ENCODE measurements at regions not wholly inside any gene's neighbourhood (a gene's known extent, or its start where the extent isn't known, plus 50 kb on each side); places are given as distances from the start of the nearest gene placed in this dataset.

DNA sequence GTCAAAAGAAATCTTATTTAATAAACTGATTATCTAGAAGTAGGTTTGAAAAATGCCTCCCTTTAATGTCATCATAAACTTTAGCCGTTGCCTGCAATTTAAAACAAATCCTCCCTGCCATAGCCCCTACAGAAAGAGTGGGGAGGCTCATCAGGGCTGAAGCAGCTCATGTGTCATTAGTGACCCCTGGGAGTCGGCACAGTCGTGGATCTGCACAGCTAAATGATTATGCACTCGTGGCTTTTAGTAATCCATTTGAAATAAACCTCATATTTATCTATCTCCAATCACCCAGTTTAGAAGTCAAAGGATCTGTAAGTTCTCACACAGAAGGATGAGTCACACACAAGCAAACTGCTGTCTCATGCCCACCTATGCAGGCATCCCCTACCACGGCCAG lies 277.3 kb downstream of the SS18 start:
- no peak for TF ChIP-seq CTCF (conservative IDR thresholded peaks at IDR 0.05; ENCODE audit: low read length)
- no peak for TF ChIP-seq EZH2phosphoT487 (IDR thresholded peaks at IDR 0.05; ENCODE audit: borderline replicate concordance)

Data from Loucy (cell line).